BLaER1 (cell line): ENCODE measurements at regions not wholly inside any gene's neighbourhood (a gene's known extent, or its start where the extent isn't known, plus 50 kb on each side); places are given as distances from the start of the nearest gene placed in this dataset.

Experiments
- H3K27ac ChIP-seq: shearing (Covaris generic); formaldehyde crosslinking; 2 replicates; pipeline ENCODE4 v1.8.1; 2022
- H3K27me3 ChIP-seq: shearing (Covaris generic); formaldehyde crosslinking; 2 replicates; pipeline ENCODE4 v1.8.1; 2022
- H3K36me3 ChIP-seq: shearing (Covaris generic); formaldehyde crosslinking; 2 replicates; pipeline ENCODE4 v1.8.1; 2022
- H3K4me1 ChIP-seq: shearing (Covaris generic); formaldehyde crosslinking; 2 replicates; pipeline ENCODE4 v1.8.1; 2022
- H3K4me2 ChIP-seq: shearing (Covaris generic); formaldehyde crosslinking; 2 replicates; pipeline ENCODE4 v1.8.1; 2022
- H3K4me3 ChIP-seq: shearing (Covaris generic); formaldehyde crosslinking; 2 replicates; pipeline ENCODE4 v1.8.1; 2022
- H3K9ac ChIP-seq: shearing (Covaris generic); formaldehyde crosslinking; 2 replicates; pipeline ENCODE4 v1.8.1; 2022
- H3K9me3 ChIP-seq: shearing (Covaris generic); formaldehyde crosslinking; 2 replicates; pipeline ENCODE4 v1.8.1; 2022
- H4K20me1 ChIP-seq: shearing (Covaris generic); formaldehyde crosslinking; 2 replicates; pipeline ENCODE4 v1.8.1; 2022
- Cebpa-rat ChIP-seq: shearing (Covaris generic); IDR thresholded peaks from 2 replicates; pipeline ENCODE4 v1.8.1; 2022

DNA sequence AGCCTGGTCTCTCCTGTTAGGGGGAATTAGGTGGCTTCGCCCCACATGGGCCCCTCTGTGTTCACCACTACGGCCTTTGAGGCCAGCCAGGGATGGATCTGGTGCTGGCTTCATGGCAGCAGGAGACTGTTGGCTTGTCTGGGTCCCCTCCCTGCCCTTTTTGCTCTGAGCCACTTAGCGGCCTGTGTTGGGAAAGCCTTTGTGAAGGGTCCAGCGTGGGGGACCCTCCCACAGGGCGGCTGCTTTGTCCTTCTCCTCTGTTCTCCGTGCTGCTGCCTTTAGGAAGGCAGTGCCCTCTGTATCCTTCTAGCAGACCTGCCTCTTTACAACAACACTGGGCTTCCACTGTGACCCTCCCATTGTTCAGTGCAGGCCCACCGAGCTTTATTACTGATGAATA, 118.4 kb downstream of the TSN start:
- Histone ChIP-seq H3K27me3 (no peaks in the 10 kb centered on the region), H3K36me3 (no peaks in the 10 kb centered on the region), H3K4me2 (no peak overlapping the region), H3K4me1 (no peaks in the 10 kb centered on the region), H4K20me1 (no peaks in the 10 kb centered on the region), H3K9ac (no peak overlapping the region), H3K4me3 (no peak overlapping the region), H3K9me3 (peaks cover 4% of the 10 kb centered on the region; the same call in 1 of the 2 replicates), H3K27ac (no peak overlapping the region)
- TF ChIP-seq Cebpa-rat = no peak

DNA sequence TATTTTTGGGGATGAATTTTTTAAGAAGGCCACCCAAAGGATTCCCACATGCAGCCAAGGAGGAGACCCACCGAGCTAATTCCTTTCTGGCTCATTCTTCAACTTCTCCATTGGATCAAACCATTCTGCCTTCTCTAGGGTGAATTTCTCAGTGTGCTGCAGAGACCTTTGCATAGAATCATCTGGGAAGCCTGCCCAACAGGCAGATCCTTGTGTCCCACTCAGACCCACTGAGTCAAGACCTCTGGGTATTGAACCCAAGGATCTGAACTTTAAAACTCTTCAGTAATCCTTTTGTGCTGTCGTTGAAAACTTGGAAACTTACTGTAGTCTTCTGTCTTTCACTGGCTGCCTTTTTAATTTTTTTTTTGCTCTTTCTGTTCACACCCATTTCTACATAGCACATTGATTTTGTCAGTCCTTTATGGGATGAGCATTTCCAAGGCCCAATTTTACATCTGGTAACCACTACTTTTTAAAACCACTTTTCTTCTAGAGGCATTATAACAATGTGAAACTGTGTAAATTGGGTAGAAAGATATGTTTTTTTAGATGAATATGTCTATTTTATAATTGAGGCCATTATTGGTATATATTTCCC, 120.2 kb downstream of the TSN start:
- H3K4me2 ChIP-seq = no peak overlapping the region
- no peak overlapping the region for H3K27ac ChIP-seq
- H3K9me3 ChIP-seq = peaks cover 6% of the 10 kb centered on the region; the same call in 1 of the 2 replicates
- no peak overlapping the region for H3K4me3 ChIP-seq
- TF ChIP-seq Cebpa-rat = no peak
- H3K9ac ChIP-seq = no peak overlapping the region
- no peaks in the 10 kb centered on the region for H3K27me3 ChIP-seq
- no peaks in the 10 kb centered on the region for H4K20me1 ChIP-seq
- H3K36me3 ChIP-seq = no peaks in the 10 kb centered on the region
- H3K4me1 ChIP-seq = no peaks in the 10 kb centered on the region

DNA sequence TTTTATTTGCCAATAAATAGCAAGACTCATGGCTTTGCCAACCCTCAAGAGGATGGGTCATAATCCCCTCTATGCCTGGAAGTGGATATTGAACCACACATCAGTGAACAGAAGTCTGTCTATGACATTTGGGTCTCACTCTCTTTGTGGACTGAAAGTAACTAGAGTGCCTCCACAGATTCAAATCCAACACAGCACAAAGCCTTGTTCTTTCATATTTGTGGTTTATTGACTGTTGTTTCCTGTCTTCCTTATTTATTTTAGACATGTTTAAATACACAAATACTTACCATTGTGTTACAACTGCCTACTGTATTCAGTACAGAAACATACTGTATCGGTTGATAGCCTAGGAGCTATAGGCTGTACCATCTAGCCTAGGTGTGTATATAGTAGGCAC, 121.9 kb downstream of the TSN start:
- Histone ChIP-seq H3K9me3 (peaks cover 6% of the 10 kb centered on the region; the same call in 1 of the 2 replicates), H3K9ac (no peak overlapping the region), H3K4me2 (no peak overlapping the region), H3K36me3 (no peaks in the 10 kb centered on the region), H3K4me1 (no peaks in the 10 kb centered on the region), H3K4me3 (no peak overlapping the region), H3K27ac (no peak overlapping the region), H4K20me1 (no peaks in the 10 kb centered on the region), H3K27me3 (no peaks in the 10 kb centered on the region)
- TF ChIP-seq Cebpa-rat = no peak

DNA sequence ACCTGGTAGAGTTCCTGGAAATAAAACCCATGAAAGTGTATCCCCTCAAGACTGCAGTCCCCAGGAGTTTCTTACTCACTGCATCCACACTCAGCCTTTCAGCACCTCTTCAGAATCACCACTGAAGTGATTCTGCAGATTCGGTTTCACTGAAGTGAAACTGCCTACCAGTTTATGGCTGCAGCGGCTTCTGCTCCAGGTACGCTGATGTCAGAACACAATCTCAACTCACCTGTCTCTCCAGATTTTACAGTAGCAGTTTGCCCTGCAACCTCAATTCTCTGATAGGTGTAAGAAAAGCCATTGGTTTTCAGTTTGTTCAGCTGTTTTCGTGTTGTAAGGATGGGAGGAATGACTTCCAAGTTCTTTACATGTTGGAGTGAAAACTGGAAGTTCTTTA, 124.8 kb downstream of the TSN start:
- no peak overlapping the region for H3K4me3 ChIP-seq
- no peak overlapping the region for H3K4me2 ChIP-seq
- no peak overlapping the region for H3K27ac ChIP-seq
- H3K4me1 ChIP-seq = no peaks in the 10 kb centered on the region
- H3K36me3 ChIP-seq = no peaks in the 10 kb centered on the region
- no peaks in the 10 kb centered on the region for H3K27me3 ChIP-seq
- H4K20me1 ChIP-seq = no peaks in the 10 kb centered on the region
- no peak for TF ChIP-seq Cebpa-rat
- no peak overlapping the region for H3K9ac ChIP-seq
- peaks cover 6% of the 10 kb centered on the region; the same call in 1 of the 2 replicates for H3K9me3 ChIP-seq

DNA sequence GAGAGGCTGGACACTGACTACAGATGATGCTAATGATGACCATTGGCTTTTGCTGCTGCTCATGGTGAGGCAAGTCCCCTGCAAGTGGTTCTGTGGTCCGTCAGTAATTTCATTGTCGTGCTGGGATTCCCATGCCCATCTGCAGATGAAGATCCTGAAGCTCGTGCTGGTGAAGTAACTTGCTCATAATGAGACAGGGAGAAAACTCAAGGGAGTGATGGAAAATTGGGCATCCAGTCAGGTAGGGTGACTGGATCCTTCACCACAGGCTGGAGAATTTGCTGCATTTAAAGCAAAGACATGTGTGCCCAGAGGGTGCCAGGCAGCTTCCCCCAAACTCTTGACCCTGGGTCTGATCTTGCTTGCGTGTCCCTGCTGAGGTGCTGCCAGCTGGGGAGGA, 125.6 kb downstream of the TSN start:
- H3K4me1 ChIP-seq = no peaks in the 10 kb centered on the region
- H3K27me3 ChIP-seq = no peaks in the 10 kb centered on the region
- no peak overlapping the region for H3K4me3 ChIP-seq
- peaks cover 6% of the 10 kb centered on the region; the same call in 1 of the 2 replicates for H3K9me3 ChIP-seq
- H3K36me3 ChIP-seq = no peaks in the 10 kb centered on the region
- H3K27ac ChIP-seq = no peak overlapping the region
- no peak for TF ChIP-seq Cebpa-rat
- H4K20me1 ChIP-seq = no peaks in the 10 kb centered on the region
- no peak overlapping the region for H3K9ac ChIP-seq
- no peak overlapping the region for H3K4me2 ChIP-seq

DNA sequence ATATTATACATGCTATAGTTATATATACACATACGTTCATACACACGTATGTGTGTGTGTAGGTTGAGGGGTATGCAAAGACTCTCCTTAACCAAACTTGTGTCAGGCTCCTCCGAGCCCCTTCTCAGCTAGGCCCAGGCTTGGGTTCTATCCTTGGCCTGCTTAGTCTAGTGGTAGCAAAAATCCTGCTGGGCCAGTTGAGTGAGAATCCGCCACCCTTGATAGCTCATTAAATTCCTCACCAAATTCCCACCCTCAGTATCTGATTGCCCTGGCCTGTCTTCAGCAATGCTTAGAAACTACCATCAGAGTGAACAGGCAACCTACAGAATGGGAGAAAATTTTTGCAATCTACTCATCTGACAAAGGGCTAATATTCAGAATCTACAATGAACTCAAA, 126.5 kb downstream of the TSN start:
- TF ChIP-seq Cebpa-rat = no peak
- Histone ChIP-seq H3K4me3 (no peak overlapping the region), H3K27ac (no peak overlapping the region), H4K20me1 (no peaks in the 10 kb centered on the region), H3K9ac (no peak overlapping the region), H3K9me3 (peaks cover 6% of the 10 kb centered on the region; the same call in 1 of the 2 replicates), H3K4me2 (no peak overlapping the region), H3K27me3 (no peaks in the 10 kb centered on the region), H3K4me1 (no peaks in the 10 kb centered on the region), H3K36me3 (no peaks in the 10 kb centered on the region)

DNA sequence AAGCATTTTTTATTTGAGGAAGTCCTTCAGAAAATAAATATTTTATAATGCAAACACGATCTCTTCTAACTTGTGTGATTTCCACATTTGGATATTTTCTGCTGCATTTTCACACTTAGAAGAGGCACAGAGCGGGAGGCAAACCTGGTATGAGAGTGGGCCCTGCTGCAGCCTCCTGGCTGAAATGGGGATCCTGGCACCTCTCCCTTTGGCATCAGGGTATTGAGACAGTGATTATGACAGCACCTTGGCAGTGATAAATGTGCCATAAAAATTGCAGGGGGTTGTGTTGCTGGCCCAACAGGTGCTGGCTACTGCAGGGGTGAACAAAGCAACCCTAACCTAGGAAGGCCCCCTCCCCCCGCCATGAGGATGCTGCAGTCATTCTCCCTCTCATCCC, 128.6 kb downstream of the TSN start:
- Histone ChIP-seq H3K4me1 (no peaks in the 10 kb centered on the region), H3K4me3 (no peak overlapping the region), H3K4me2 (no peak overlapping the region), H3K9ac (no peak overlapping the region), H4K20me1 (no peaks in the 10 kb centered on the region), H3K36me3 (no peaks in the 10 kb centered on the region), H3K27ac (no peak overlapping the region), H3K9me3 (peaks cover under 1% of the 10 kb centered on the region; the same call in 1 of the 2 replicates), H3K27me3 (no peaks in the 10 kb centered on the region)
- no peak for TF ChIP-seq Cebpa-rat

DNA sequence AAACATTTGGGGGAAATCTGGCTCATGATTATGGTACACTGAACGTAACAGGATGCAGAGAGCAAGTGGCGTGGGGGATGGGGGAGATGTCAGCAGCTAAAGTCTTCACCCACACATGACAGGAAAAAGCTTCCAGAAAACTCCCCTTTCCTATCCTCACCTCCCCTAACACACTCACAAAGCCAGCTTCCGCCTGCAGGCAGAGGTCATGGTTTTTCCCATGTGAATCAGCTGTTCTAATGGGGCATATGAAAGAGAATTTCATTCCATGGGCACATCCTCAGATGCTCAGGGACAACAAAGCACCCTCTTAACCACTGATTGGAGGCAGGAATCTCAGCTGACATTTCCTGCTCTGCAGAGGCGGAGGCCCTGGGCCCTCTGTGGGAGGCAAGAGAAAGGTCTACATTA, 129.1 kb downstream of the TSN start:
- H3K9ac ChIP-seq = no peak overlapping the region
- no peaks in the 10 kb centered on the region for H3K4me1 ChIP-seq
- no peaks in the 10 kb centered on the region for H3K36me3 ChIP-seq
- no peaks in the 10 kb centered on the region for H4K20me1 ChIP-seq
- no peak for TF ChIP-seq Cebpa-rat
- no peak overlapping the region for H3K4me2 ChIP-seq
- H3K27ac ChIP-seq = no peak overlapping the region
- H3K9me3 ChIP-seq = no peaks in the 10 kb centered on the region
- H3K4me3 ChIP-seq = no peak overlapping the region
- no peaks in the 10 kb centered on the region for H3K27me3 ChIP-seq

DNA sequence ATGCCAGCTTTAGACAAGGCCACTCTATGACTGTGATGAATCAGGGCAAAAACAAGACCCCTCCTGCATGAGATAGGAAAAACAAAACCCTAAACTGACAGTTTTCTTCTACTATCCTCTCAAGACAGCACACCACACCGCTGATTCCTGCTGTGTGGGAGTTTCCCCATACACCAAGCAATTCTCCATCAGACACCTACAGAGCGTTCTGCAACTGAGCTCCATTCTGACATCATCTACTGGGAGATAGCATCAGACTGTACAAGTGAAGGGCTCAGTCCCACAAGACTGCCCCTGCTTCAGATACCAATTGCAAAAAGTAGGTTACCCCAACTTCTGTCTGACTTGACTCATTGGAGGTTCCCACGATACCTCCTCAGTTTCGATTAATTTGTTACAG, 130.6 kb downstream of the TSN start:
- H3K4me3 ChIP-seq = no peak overlapping the region
- no peaks in the 10 kb centered on the region for H3K4me1 ChIP-seq
- H3K4me2 ChIP-seq = no peak overlapping the region
- no peak overlapping the region for H3K9ac ChIP-seq
- no peaks in the 10 kb centered on the region for H3K36me3 ChIP-seq
- H3K9me3 ChIP-seq = no peaks in the 10 kb centered on the region
- no peaks in the 10 kb centered on the region for H4K20me1 ChIP-seq
- H3K27ac ChIP-seq = no peak overlapping the region
- TF ChIP-seq Cebpa-rat = no peak
- no peaks in the 10 kb centered on the region for H3K27me3 ChIP-seq

DNA sequence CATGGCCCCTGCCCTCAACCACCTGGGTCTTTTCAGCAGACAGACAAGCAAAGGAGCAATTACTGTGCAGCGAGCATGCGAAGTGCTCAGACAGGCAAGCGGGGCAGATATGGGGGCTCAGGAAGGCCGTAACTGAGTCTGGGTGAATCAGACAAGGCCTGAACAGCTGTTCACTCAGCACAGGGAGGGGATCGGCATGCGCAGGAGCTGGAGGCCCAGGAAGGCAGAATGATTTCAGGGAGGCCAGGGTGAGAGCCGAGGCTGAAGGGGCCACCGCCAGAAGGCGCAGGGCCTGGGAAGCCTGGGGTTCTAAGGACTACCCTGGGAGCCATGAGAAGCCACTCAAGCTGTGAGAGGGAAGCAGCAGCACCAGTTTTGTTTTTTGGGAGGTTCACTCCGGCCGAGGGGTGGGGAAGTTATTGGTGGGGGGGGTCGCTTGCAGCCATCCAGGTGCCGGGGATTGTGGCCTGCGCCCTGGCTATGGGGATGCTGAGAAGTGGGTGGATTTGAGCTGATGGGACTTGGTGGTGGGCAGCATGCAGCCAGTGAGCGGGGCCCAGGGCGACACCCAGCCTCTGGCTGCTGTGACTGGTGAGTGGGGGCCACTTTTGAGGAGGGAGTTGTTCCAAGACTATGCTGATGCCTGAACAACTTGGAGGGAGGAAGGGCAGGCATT, 132.2 kb downstream of the TSN start:
- no peaks in the 10 kb centered on the region for H3K27me3 ChIP-seq
- H3K36me3 ChIP-seq = no peaks in the 10 kb centered on the region
- TF ChIP-seq Cebpa-rat = no peak

DNA sequence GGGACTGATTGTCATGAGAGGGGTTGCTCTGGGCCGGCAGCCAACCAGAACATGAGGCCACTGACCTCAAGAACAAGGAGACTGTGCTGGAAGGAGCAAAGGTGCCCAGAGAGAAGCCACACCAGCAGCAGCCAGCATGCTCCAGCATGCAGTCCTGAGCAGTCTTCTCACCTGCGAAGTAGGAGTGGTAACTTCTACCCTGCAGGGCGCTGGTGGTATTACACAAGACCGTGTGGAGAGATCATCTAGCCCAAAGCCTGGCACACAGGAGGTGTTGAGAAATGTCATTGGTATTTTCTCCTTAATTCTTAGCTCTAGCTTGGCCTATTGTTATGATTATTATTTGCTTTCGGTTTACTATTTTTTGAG, 132.7 kb downstream of the TSN start:
- Histone ChIP-seq H3K4me2 (no peak overlapping the region), H3K27ac (no peak overlapping the region), H3K36me3 (no peaks in the 10 kb centered on the region), H3K27me3 (no peaks in the 10 kb centered on the region), H3K4me1 (no peaks in the 10 kb centered on the region), H3K9me3 (no peaks in the 10 kb centered on the region), H4K20me1 (no peaks in the 10 kb centered on the region), H3K4me3 (no peak overlapping the region), H3K9ac (no peak overlapping the region)
- TF ChIP-seq Cebpa-rat = no peak

More for the DNA sequence above, 132.2 kb downstream of the TSN start:
- H3K4me2 ChIP-seq = no peak overlapping the region
- no peak overlapping the region for H3K4me3 ChIP-seq
- H3K9ac ChIP-seq = no peak overlapping the region
- no peak overlapping the region for H3K27ac ChIP-seq
- H3K9me3 ChIP-seq = no peaks in the 10 kb centered on the region
- no peaks in the 10 kb centered on the region for H4K20me1 ChIP-seq
- no peaks in the 10 kb centered on the region for H3K4me1 ChIP-seq
